ENCODE measurements at regions not wholly inside any gene's neighbourhood (a gene's known extent, or its start where the extent isn't known, plus 50 kb on each side); places are given as distances from the start of the nearest gene placed in this dataset.

- no peak overlapping the region for H3K27ac ChIP-seq (ENCODE audit: low read depth in 1 of 2, low read length in 2 of 2)
- 43 to 60% methylated on average over 2 of the region's 2 CpGs for WGBS, 2 donors
- H3K4me1 ChIP-seq (ENCODE audit: control insufficient read depth in 1 of 2, insufficient read depth in 2 of 2, low read length in 2 of 2), result no peaks in the 10 kb centered on the region
- ATAC-seq (ENCODE audit: low FRiP score), result no peak
- intact Hi-C loops (cut with DNase I), result no loop called here
- no peak for DNase-seq
- H3K27me3 ChIP-seq (ENCODE audit: control insufficient read depth in 1 of 2, insufficient read depth in 2 of 2, low read length in 1 of 2), result no peaks in the 10 kb centered on the region
- no peak overlapping the region for H3K4me3 ChIP-seq (ENCODE audit: low read length in 2 of 2)
- H3K36me3 ChIP-seq (ENCODE audit: control insufficient read depth in 1 of 2, insufficient read depth in 2 of 2, low read length in 1 of 2), result no peaks in the 10 kb centered on the region
- H3K9me3 ChIP-seq (ENCODE audit: control insufficient read depth, low read length), result no peaks in the 10 kb centered on the region
Measured at GRCh38 chrX:7730071-7730470, 112.9 kb upstream of the VCX start.

- no peaks in the 10 kb centered on the region for H3K4me1 ChIP-seq (ENCODE audit: control insufficient read depth in 1 of 2, insufficient read depth in 2 of 2, low read length in 2 of 2)
- no peaks in the 10 kb centered on the region for H3K9me3 ChIP-seq (ENCODE audit: control insufficient read depth, low read length)
- DNase-seq (no peak), ATAC-seq (ENCODE audit: low FRiP score) (no peak)
- H3K4me3 ChIP-seq (ENCODE audit: low read length in 2 of 2), result no peak overlapping the region
- intact Hi-C loops (cut with DNase I), result no loop called here
- H3K27ac ChIP-seq (ENCODE audit: low read depth in 1 of 2, low read length in 2 of 2), result no peak overlapping the region
- no peaks in the 10 kb centered on the region for H3K36me3 ChIP-seq (ENCODE audit: control insufficient read depth in 1 of 2, insufficient read depth in 2 of 2, low read length in 1 of 2)
- no peaks in the 10 kb centered on the region for H3K27me3 ChIP-seq (ENCODE audit: control insufficient read depth in 1 of 2, insufficient read depth in 2 of 2, low read length in 1 of 2)
Measured at GRCh38 chrX:7720519-7720918, 122.5 kb upstream of the VCX start.

GRCh38 chrX:7714351-7714750 is 128.6 kb upstream of the VCX start:
- intact Hi-C loops (cut with DNase I), result no loop called here
- Histone ChIP-seq H3K27ac (ENCODE audit: low read depth in 1 of 2, low read length in 2 of 2) (no peak overlapping the region), H3K4me1 (ENCODE audit: control insufficient read depth in 1 of 2, insufficient read depth in 2 of 2, low read length in 2 of 2) (no peaks in the 10 kb centered on the region), H3K9me3 (ENCODE audit: control insufficient read depth, low read length) (no peaks in the 10 kb centered on the region), H3K27me3 (ENCODE audit: control insufficient read depth in 1 of 2, insufficient read depth in 2 of 2, low read length in 1 of 2) (no peaks in the 10 kb centered on the region), H3K4me3 (ENCODE audit: low read length in 2 of 2) (no peak overlapping the region), H3K36me3 (ENCODE audit: control insufficient read depth in 1 of 2, insufficient read depth in 2 of 2, low read length in 1 of 2) (no peaks in the 10 kb centered on the region)
- ATAC-seq (ENCODE audit: low FRiP score), result no peak
- 24 to 26% methylated on average over 2 of the region's 2 CpGs for WGBS, 2 donors
- no peak for DNase-seq

- Histone ChIP-seq H3K9me3 (ENCODE audit: control insufficient read depth, low read length) (no peaks in the 10 kb centered on the region), H3K4me3 (ENCODE audit: low read length in 2 of 2) (no peak overlapping the region), H3K4me1 (ENCODE audit: control insufficient read depth in 1 of 2, insufficient read depth in 2 of 2, low read length in 2 of 2) (no peaks in the 10 kb centered on the region), H3K27me3 (ENCODE audit: control insufficient read depth in 1 of 2, insufficient read depth in 2 of 2, low read length in 1 of 2) (no peaks in the 10 kb centered on the region), H3K27ac (ENCODE audit: low read depth in 1 of 2, low read length in 2 of 2) (no peak overlapping the region), H3K36me3 (ENCODE audit: control insufficient read depth in 1 of 2, insufficient read depth in 2 of 2, low read length in 1 of 2) (no peaks in the 10 kb centered on the region)
- ATAC-seq (ENCODE audit: low FRiP score), result no peak
- intact Hi-C loops (cut with DNase I), result no loop called here
- DNase-seq, result no peak
Measured at GRCh38 chrX:7711167-7711566, 131.8 kb upstream of the VCX start.

- intact Hi-C loops (cut with DNase I), result no loop called here
- DNase-seq (no peak), ATAC-seq (ENCODE audit: low FRiP score) (no peak)
- 17 to 28% methylated on average over 4 of the region's 4 CpGs for WGBS, 2 donors
- H3K9me3 ChIP-seq (ENCODE audit: control insufficient read depth, low read length), result no peaks in the 10 kb centered on the region
- H3K4me1 ChIP-seq (ENCODE audit: control insufficient read depth in 1 of 2, insufficient read depth in 2 of 2, low read length in 2 of 2), result no peaks in the 10 kb centered on the region
- no peak overlapping the region for H3K4me3 ChIP-seq (ENCODE audit: low read length in 2 of 2)
- no peaks in the 10 kb centered on the region for H3K27me3 ChIP-seq (ENCODE audit: control insufficient read depth in 1 of 2, insufficient read depth in 2 of 2, low read length in 1 of 2)
- no peak overlapping the region for H3K27ac ChIP-seq (ENCODE audit: low read depth in 1 of 2, low read length in 2 of 2)
- no peaks in the 10 kb centered on the region for H3K36me3 ChIP-seq (ENCODE audit: control insufficient read depth in 1 of 2, insufficient read depth in 2 of 2, low read length in 1 of 2)
Measured at GRCh38 chrX:7709845-7710244, 133.1 kb upstream of the VCX start.

GRCh38 chrX:7706032-7706431 is 136.9 kb upstream of the VCX start:
- Histone ChIP-seq H3K36me3 (ENCODE audit: control insufficient read depth in 1 of 2, insufficient read depth in 2 of 2, low read length in 1 of 2) (no peaks in the 10 kb centered on the region), H3K27me3 (ENCODE audit: control insufficient read depth in 1 of 2, insufficient read depth in 2 of 2, low read length in 1 of 2) (no peaks in the 10 kb centered on the region), H3K27ac (ENCODE audit: low read depth in 1 of 2, low read length in 2 of 2) (no peak overlapping the region), H3K4me1 (ENCODE audit: control insufficient read depth in 1 of 2, insufficient read depth in 2 of 2, low read length in 2 of 2) (no peaks in the 10 kb centered on the region), H3K9me3 (ENCODE audit: control insufficient read depth, low read length) (no peaks in the 10 kb centered on the region), H3K4me3 (ENCODE audit: low read length in 2 of 2) (no peak overlapping the region)
- DNase-seq (no peak), ATAC-seq (ENCODE audit: low FRiP score) (no peak)
- intact Hi-C loops (cut with DNase I), result no loop called here

- DNase-seq (no peak), ATAC-seq (ENCODE audit: low FRiP score) (no peak)
- H3K36me3 ChIP-seq (ENCODE audit: control insufficient read depth in 1 of 2, insufficient read depth in 2 of 2, low read length in 1 of 2), result no peaks in the 10 kb centered on the region
- 79 to 83% methylated on average over 4 of the region's 4 CpGs for WGBS, 2 donors
- no peaks in the 10 kb centered on the region for H3K4me1 ChIP-seq (ENCODE audit: control insufficient read depth in 1 of 2, insufficient read depth in 2 of 2, low read length in 2 of 2)
- H3K27me3 ChIP-seq (ENCODE audit: control insufficient read depth in 1 of 2, insufficient read depth in 2 of 2, low read length in 1 of 2), result no peaks in the 10 kb centered on the region
- intact Hi-C loops (cut with DNase I), result no loop called here
- H3K4me3 ChIP-seq (ENCODE audit: low read length in 2 of 2), result no peak overlapping the region
- H3K9me3 ChIP-seq (ENCODE audit: control insufficient read depth, low read length), result no peaks in the 10 kb centered on the region
- H3K27ac ChIP-seq (ENCODE audit: low read depth in 1 of 2, low read length in 2 of 2), result no peak overlapping the region
Measured at GRCh38 chrX:7704205-7704604, 138.8 kb upstream of the VCX start.

GRCh38 chrX:7698248-7698647 is 144.7 kb upstream of the VCX start:
- H3K4me1 ChIP-seq (ENCODE audit: control insufficient read depth in 1 of 2, insufficient read depth in 2 of 2, low read length in 2 of 2), result no peaks in the 10 kb centered on the region
- DNase-seq, result no peak
- 37 to 79% methylated on average over 2 of the region's 2 CpGs for WGBS, 2 donors
- no peak for ATAC-seq (ENCODE audit: low FRiP score)
- H3K4me3 ChIP-seq (ENCODE audit: low read length in 2 of 2), result no peak overlapping the region
- H3K36me3 ChIP-seq (ENCODE audit: control insufficient read depth in 1 of 2, insufficient read depth in 2 of 2, low read length in 1 of 2), result no peaks in the 10 kb centered on the region
- no peaks in the 10 kb centered on the region for H3K9me3 ChIP-seq (ENCODE audit: control insufficient read depth, low read length)
- H3K27me3 ChIP-seq (ENCODE audit: control insufficient read depth in 1 of 2, insufficient read depth in 2 of 2, low read length in 1 of 2), result no peaks in the 10 kb centered on the region
- intact Hi-C loops (cut with DNase I), result no loop called here
- H3K27ac ChIP-seq (ENCODE audit: low read depth in 1 of 2, low read length in 2 of 2), result no peak overlapping the region

- 25 to 27% methylated on average over 8 of the region's 8 CpGs for WGBS, 2 donors
- Histone ChIP-seq H3K36me3 (ENCODE audit: control insufficient read depth in 1 of 2, insufficient read depth in 2 of 2, low read length in 1 of 2) (no peaks in the 10 kb centered on the region), H3K27me3 (ENCODE audit: control insufficient read depth in 1 of 2, insufficient read depth in 2 of 2, low read length in 1 of 2) (no peaks in the 10 kb centered on the region), H3K9me3 (ENCODE audit: control insufficient read depth, low read length) (no peaks in the 10 kb centered on the region), H3K4me3 (ENCODE audit: low read length in 2 of 2) (no peak overlapping the region), H3K27ac (ENCODE audit: low read depth in 1 of 2, low read length in 2 of 2) (no peak overlapping the region), H3K4me1 (ENCODE audit: control insufficient read depth in 1 of 2, insufficient read depth in 2 of 2, low read length in 2 of 2) (no peaks in the 10 kb centered on the region)
- intact Hi-C loops (cut with DNase I), result no loop called here
- ATAC-seq (ENCODE audit: low FRiP score) (no peak), DNase-seq (no peak)
Measured at GRCh38 chrX:7690842-7691241, 152.1 kb upstream of the VCX start.

Data from aorta (tissue), 5 donors.